ENCODE measurements at regions not wholly inside any gene's neighbourhood (a gene's known extent, or its start where the extent isn't known, plus 50 kb on each side); places are given as distances from the start of the nearest gene placed in this dataset.

DNA sequence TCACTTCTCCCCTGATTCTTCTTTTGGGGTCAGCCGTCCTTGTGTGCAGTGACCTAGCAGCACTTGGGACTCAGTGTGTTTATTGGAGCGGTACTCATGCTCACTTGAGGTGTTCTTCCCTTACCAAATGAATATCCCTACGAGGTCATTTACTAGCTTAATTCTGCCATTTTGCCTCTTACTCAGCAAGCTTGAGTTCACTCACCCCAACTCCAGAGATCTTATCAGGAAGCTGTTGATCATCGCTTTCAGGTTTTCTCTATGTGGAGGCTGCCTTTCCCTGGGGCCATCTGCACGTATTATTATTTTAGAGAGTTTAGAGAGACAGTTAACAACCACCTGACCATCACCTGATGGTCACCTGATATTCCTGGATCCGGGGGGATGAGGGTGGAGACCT lies 1466.0 kb upstream of the GOT2 start:
- in situ Hi-C loops (cut with HindIII; ENCODE audit: low pct_ligation_motif_present, low sequenced_read_pairs): no loop called here
- H3K4me3 ChIP-seq (ENCODE audit: low read depth, low read length): no peak overlapping the region
- H3K27me3 ChIP-seq (replicated peaks): no peaks in the 10 kb centered on the region
- TF ChIP-seq CTCF (IDR thresholded peaks at IDR 0.05; ENCODE audit: low read depth, low read length, missing control alignments): no peak
- no peak for DNase-seq
- no peak overlapping the region for H3K27ac ChIP-seq
- H3K36me3 ChIP-seq (replicated peaks): no peaks in the 10 kb centered on the region

DNA sequence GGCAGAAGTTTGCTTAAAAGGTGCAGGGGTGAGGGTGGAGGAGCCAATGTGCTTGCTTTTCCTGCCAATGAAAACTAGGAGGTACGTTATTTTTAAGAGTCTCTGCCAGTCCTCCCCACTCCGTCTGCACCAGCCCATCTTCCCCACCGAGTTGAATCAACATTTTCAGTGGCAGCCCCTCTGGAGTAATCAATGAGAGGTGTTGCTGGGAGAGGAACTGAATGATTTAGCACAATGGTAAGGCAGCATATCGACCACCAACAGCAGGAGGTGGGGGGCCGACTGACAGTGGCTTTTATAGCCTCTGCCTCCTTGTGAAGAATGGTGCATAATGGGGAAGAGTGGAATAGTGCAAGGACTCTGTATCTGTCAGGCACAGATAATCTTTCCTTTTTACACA lies 1465.0 kb upstream of the GOT2 start:
- in situ Hi-C loops (cut with HindIII; ENCODE audit: low pct_ligation_motif_present, low sequenced_read_pairs): no loop called here
- DNase-seq: no peak
- Histone ChIP-seq H3K27me3 (replicated peaks) (no peaks in the 10 kb centered on the region), H3K36me3 (replicated peaks) (no peaks in the 10 kb centered on the region), H3K4me3 (ENCODE audit: low read depth, low read length) (no peak overlapping the region), H3K27ac (no peak overlapping the region)
- TF ChIP-seq CTCF (IDR thresholded peaks at IDR 0.05; ENCODE audit: low read depth, low read length, missing control alignments): no peak

DNA sequence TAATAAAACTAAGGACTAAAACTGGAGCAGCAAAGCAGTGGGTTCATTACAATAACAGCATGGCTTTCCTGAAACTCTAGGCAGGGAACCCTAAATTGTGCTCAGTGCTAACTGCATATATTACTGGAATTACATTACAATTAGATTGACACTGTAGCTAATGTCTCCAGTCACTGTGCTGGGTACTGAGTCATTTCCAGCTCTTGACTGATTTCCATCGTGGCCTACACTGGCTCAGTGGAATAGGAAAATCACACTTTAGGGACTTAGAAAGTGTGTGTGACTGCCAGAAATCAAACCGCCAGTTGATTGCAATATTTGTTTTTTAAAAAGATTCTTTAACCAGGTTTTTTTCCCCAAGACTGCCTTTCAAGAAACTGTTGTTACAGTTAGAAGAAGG lies 1447.4 kb upstream of the GOT2 start:
- no peak for DNase-seq
- no peak overlapping the region for H3K27ac ChIP-seq
- no peak for TF ChIP-seq CTCF (IDR thresholded peaks at IDR 0.05; ENCODE audit: low read depth, low read length, missing control alignments)
- in situ Hi-C loops (cut with HindIII; ENCODE audit: low pct_ligation_motif_present, low sequenced_read_pairs): no loop called here
- H3K27me3 ChIP-seq (replicated peaks): no peaks in the 10 kb centered on the region
- no peak overlapping the region for H3K4me3 ChIP-seq (ENCODE audit: low read depth, low read length)
- no peaks in the 10 kb centered on the region for H3K36me3 ChIP-seq (replicated peaks)

DNA sequence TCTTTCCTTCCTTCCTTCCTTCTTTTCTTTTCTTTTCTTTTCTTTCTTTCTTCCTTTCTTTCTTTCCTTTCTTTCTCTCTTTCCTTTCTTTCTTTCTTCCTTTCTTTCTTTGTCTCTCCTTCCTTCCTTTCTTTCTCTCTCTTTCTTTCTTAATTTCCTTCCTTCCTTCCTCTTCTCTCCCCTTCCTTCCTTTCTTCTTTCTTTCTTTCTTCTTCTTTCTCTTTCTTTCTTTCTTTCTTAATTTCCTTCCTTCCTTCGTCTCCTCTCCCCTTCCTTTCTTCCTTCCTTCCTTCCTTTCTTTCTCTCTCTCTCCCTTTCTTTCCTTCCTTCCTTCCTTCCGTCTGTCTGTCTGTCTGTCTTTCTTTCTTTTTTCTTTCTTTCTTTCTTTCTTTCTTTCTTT lies 1446.5 kb upstream of the GOT2 start:
- DNase-seq: no peak
- no peak overlapping the region for H3K4me3 ChIP-seq (ENCODE audit: low read depth, low read length)
- in situ Hi-C loops (cut with HindIII; ENCODE audit: low pct_ligation_motif_present, low sequenced_read_pairs): no loop called here
- no peaks in the 10 kb centered on the region for H3K36me3 ChIP-seq (replicated peaks)
- no peak for TF ChIP-seq CTCF (IDR thresholded peaks at IDR 0.05; ENCODE audit: low read depth, low read length, missing control alignments)
- no peaks in the 10 kb centered on the region for H3K27me3 ChIP-seq (replicated peaks)
- no peak overlapping the region for H3K27ac ChIP-seq

- in situ Hi-C loops (cut with HindIII; ENCODE audit: low pct_ligation_motif_present, low sequenced_read_pairs): no loop called here
- no peaks in the 10 kb centered on the region for H3K27me3 ChIP-seq (replicated peaks)
- no peaks in the 10 kb centered on the region for H3K36me3 ChIP-seq (replicated peaks)
- DNase-seq: no peak
- H3K27ac ChIP-seq: no peak overlapping the region
- no peak overlapping the region for H3K4me3 ChIP-seq (ENCODE audit: low read depth, low read length)
- TF ChIP-seq CTCF (IDR thresholded peaks at IDR 0.05; ENCODE audit: low read depth, low read length, missing control alignments): no peak
These were observed 1436.1 kb upstream of the GOT2 start for GRCh38 chr16:60170196-60170595.

DNA sequence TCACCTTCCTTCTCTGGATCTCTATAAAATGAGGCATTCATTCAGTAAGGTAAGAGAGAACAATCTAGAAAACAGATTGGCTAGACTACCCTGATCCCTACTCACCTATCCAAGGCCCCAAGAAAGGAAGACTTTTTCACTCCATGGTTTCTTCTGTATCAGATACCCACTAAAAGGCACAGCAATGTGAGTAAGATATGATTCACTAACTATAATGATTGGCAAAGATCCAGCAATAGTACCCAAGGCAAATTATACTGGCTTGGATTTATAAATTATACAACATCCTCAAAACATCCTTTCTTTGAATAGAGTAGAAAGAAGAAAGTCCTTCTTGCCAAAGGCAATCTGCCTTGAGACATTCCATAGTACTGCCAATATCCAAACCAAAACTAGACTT lies 1432.0 kb upstream of the GOT2 start:
- no peaks in the 10 kb centered on the region for H3K27me3 ChIP-seq (replicated peaks)
- in situ Hi-C loops (cut with HindIII; ENCODE audit: low pct_ligation_motif_present, low sequenced_read_pairs): no loop called here
- no peaks in the 10 kb centered on the region for H3K36me3 ChIP-seq (replicated peaks)
- H3K27ac ChIP-seq: no peak overlapping the region
- no peak for DNase-seq
- no peak for TF ChIP-seq CTCF (IDR thresholded peaks at IDR 0.05; ENCODE audit: low read depth, low read length, missing control alignments)
- H3K4me3 ChIP-seq (ENCODE audit: low read depth, low read length): no peak overlapping the region
